GM18873 (cell line): ENCODE measurements at regions not wholly inside any gene's neighbourhood (a gene's known extent, or its start where the extent isn't known, plus 50 kb on each side); places are given as distances from the start of the nearest gene placed in this dataset.

Experiments used
- ATAC-seq: cut with Tn5 transposase; IDR thresholded peaks from one replicate; pipeline ENCODE4 v1.9.1; 2021; ENCODE audit warnings: mild to moderate bottlenecking, moderate library complexity, moderate number of reproducible peaks; ENCODE audit not compliant: unreplicated experiment, low FRiP score

DNA sequence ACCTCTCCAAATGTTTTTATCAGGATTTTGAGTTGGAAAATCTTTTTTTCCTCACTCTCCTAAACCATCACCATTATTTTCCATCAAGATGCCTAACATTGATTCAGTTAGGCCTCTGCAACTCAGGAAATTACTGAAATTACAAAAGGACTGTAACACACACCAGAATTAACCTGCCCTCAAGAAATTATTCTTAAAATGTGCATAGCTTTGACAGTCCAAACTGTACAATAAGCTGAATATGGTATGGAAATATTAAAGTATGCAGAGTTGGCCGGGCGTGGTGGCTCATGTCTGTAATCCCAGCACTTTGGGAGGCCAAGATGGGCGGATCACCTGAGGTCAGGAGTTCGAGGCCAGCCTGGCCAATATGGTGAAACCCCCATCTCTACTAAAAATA lies 50.2 kb upstream of the PHLPP1 start:
- ATAC-seq = no peak
